Gastrocnemius medialis (tissue), 4 donors: ENCODE measurements at regions not wholly inside any gene's neighbourhood (a gene's known extent, or its start where the extent isn't known, plus 50 kb on each side); places are given as distances from the start of the nearest gene placed in this dataset.

Experiments
- ATAC-seq, 2 donors: fragments of 150-250 bp; one replicate each; pipeline ENCODE4 v1.9.1; 2016
- DNase-seq, 2 donors: peaks; one replicate each; pipeline ENCODE4 v3.0.0-alpha.2; 2019
- H3K27ac ChIP-seq, 4 donors: fragments of 200-600 bp; sonication (generic); 1 replicate in 1 of 4; 2 replicates in 3 of 4; pipeline ENCODE4 v1.5.1; 2016 to 2018; ENCODE audit warnings: mild to moderate bottlenecking in 2 of 4, moderate library complexity in 1 of 4
- H3K27me3 ChIP-seq, 3 donors: fragments of 200-600 bp; sonication (generic) in 2 of 3; 1 replicate in 1 of 3; 2 replicates in 2 of 3; pipeline versions ENCODE4 v1.5.1 to v1.6.0; 2016 to 2019; ENCODE audit warnings: mild to moderate bottlenecking in 1 of 3, moderate library complexity in 1 of 3
- H3K36me3 ChIP-seq, 2 donors: fragments of 200-600 bp; sonication (generic) in 1 of 2; one replicate each; pipeline ENCODE4 v1.5.1; 2017 to 2018
- H3K4me1 ChIP-seq, 2 donors: fragments of 200-600 bp; sonication (generic) in 1 of 2; one replicate each; pipeline ENCODE4 v1.5.1; 2016 to 2017; ENCODE audit warnings: mild to moderate bottlenecking in 2 of 2
- H3K4me3 ChIP-seq, 4 donors: fragments of 200-600 bp; sonication (generic) in 3 of 4; 1 replicate in 1 of 4; 2 replicates in 3 of 4; pipeline ENCODE4 v1.5.1; 2016 to 2019; ENCODE audit warnings: mild to moderate bottlenecking in 2 of 4
- H3K9me3 ChIP-seq, 3 donors: fragments of 200-600 bp; sonication (generic) in 2 of 3; 1 replicate in 1 of 3; 2 replicates in 2 of 3; pipeline ENCODE4 v1.5.1; 2016 to 2019
- POLR2A ChIP-seq, 2 donors: fragments of 450-650 bp; IDR thresholded peaks; one replicate each; pipeline ENCODE4 v1.6.1; 2017; ENCODE audit warnings: antibody characterized with exemption in 2 of 2, mild to moderate bottlenecking in 2 of 2, moderate library complexity in 2 of 2
- in situ Hi-C, 4 donors: fragments of 200-750 bp; cut with MboI; loops; one replicate each; pipeline versions ENCODE4 v1.15.0 to v1.8.0; 2017; ENCODE audit warnings: low sequenced_read_pairs in 4 of 4
- intact Hi-C: fragments of 100-400 bp; cut with DNase I; formaldehyde crosslinking; loops from one replicate; pipeline ENCODE4 v1.15.1; 2023; ENCODE audit warnings: low total_unique reads
- TF ChIP-seq, protein P1 (sequence below), 5 experiments: fragments of 450-650 bp in 3 of 5; fragments of 200-600 bp in 2 of 5; sonication (generic) in 2 of 5; IDR thresholded peaks in 4 of 5; conservative IDR thresholded peaks in 1 of 5; 1 replicate in 4 of 5; 2 replicates in 1 of 5; pipeline ENCODE4 v1.5.1; 2016 to 2019; ENCODE audit warnings: antibody characterized with exemption in 5 of 5, mild to moderate bottlenecking in 3 of 5, moderate library complexity in 3 of 5

- peak; percentile 63 to 87 for ATAC-seq
- Histone ChIP-seq H3K9me3 (no peaks in the 10 kb centered on the region), H3K27me3 (no peaks in the 10 kb centered on the region), H3K4me1 (peaks cover 11 to 19% of the 10 kb centered on the region in 2 donors), H3K27ac (peak overlapping the region in 2 of 4 donors; percentile 7 to 50), H3K36me3 (no peaks in the 10 kb centered on the region), H3K4me3 (no peak overlapping the region)
- peak; percentile 2 to 51 for DNase-seq
- in situ Hi-C loops (no loop called here), intact Hi-C loops (no loop called here)
- TF ChIP-seq, protein P1, sequence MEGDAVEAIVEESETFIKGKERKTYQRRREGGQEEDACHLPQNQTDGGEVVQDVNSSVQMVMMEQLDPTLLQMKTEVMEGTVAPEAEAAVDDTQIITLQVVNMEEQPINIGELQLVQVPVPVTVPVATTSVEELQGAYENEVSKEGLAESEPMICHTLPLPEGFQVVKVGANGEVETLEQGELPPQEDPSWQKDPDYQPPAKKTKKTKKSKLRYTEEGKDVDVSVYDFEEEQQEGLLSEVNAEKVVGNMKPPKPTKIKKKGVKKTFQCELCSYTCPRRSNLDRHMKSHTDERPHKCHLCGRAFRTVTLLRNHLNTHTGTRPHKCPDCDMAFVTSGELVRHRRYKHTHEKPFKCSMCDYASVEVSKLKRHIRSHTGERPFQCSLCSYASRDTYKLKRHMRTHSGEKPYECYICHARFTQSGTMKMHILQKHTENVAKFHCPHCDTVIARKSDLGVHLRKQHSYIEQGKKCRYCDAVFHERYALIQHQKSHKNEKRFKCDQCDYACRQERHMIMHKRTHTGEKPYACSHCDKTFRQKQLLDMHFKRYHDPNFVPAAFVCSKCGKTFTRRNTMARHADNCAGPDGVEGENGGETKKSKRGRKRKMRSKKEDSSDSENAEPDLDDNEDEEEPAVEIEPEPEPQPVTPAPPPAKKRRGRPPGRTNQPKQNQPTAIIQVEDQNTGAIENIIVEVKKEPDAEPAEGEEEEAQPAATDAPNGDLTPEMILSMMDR (IDR thresholded peaks at IDR 0.05 in 4 of 5, conservative IDR thresholded peaks at IDR 0.05 in 1 of 5), result no peak
- no peak for TF ChIP-seq POLR2A (IDR thresholded peaks at IDR 0.05)
Observed at GRCh38 chr3:31092748-31093589, 198.5 kb upstream of the GADL1 start.

DNA sequence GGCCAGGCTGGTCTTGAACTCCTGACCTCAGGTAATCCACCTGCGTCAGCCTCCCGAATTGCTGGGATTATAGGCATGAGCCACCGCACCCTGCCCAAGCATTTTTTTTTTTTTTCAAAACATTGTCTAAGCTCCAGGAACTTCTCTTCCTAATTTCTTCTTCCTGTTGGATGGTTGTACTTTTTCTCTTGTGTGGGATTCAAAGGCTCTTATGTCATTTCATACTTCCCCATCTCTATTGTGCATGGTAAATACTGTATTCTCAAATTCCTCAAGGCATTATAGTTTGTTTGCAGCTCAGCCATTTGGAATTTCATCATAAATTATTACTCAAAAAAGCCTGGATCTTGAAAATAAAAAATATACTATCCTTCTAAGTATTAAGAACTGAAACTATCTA is 199.1 kb upstream of the GADL1 start:
- H3K4me3 ChIP-seq, result no peak overlapping the region
- H3K36me3 ChIP-seq, result no peaks in the 10 kb centered on the region
- in situ Hi-C loops (no loop called here), intact Hi-C loops (no loop called here)
- ATAC-seq (no peak), DNase-seq (no peak)
- TF ChIP-seq, protein P1 (IDR thresholded peaks at IDR 0.05 in 4 of 5, conservative IDR thresholded peaks at IDR 0.05 in 1 of 5), result no peak
- TF ChIP-seq POLR2A (IDR thresholded peaks at IDR 0.05), result no peak
- H3K27ac ChIP-seq, result peak overlapping the region in 1 of 4 donors; percentile 50
- no peaks in the 10 kb centered on the region for H3K9me3 ChIP-seq
- no peaks in the 10 kb centered on the region for H3K27me3 ChIP-seq
- H3K4me1 ChIP-seq, result peaks cover 11 to 19% of the 10 kb centered on the region in 2 donors

- Histone ChIP-seq H3K27me3 (no peaks in the 10 kb centered on the region), H3K36me3 (no peaks in the 10 kb centered on the region), H3K4me3 (no peak overlapping the region), H3K9me3 (no peaks in the 10 kb centered on the region), H3K4me1 (peaks cover 11 to 19% of the 10 kb centered on the region in 2 donors), H3K27ac (peak overlapping the region in 1 of 4 donors; percentile 50)
- intact Hi-C loops, result no loop called here
- in situ Hi-C loops, result no loop called here
- no peak for DNase-seq
- TF ChIP-seq, protein P1 (IDR thresholded peaks at IDR 0.05 in 4 of 5, conservative IDR thresholded peaks at IDR 0.05 in 1 of 5), result no peak
- no peak for TF ChIP-seq POLR2A (IDR thresholded peaks at IDR 0.05)
- no peak for ATAC-seq
Observed at GRCh38 chr3:31094048-31094447, 199.6 kb upstream of the GADL1 start.

GRCh38 chr3:31095255-31095654 is 200.8 kb upstream of the GADL1 start:
- Histone ChIP-seq H3K27ac (no peak overlapping the region), H3K9me3 (no peaks in the 10 kb centered on the region), H3K4me1 (peaks cover 11 to 19% of the 10 kb centered on the region in 2 donors), H3K36me3 (no peaks in the 10 kb centered on the region), H3K4me3 (no peak overlapping the region), H3K27me3 (no peaks in the 10 kb centered on the region)
- intact Hi-C loops (no loop called here), in situ Hi-C loops (no loop called here)
- ATAC-seq, result no peak
- TF ChIP-seq POLR2A (IDR thresholded peaks at IDR 0.05), result no peak
- TF ChIP-seq, protein P1 (IDR thresholded peaks at IDR 0.05 in 4 of 5, conservative IDR thresholded peaks at IDR 0.05 in 1 of 5), result no peak
- DNase-seq, result no peak
